GM12878 (cell line): ENCODE measurements at regions not wholly inside any gene's neighbourhood (a gene's known extent, or its start where the extent isn't known, plus 50 kb on each side); places are given as distances from the start of the nearest gene placed in this dataset.

Source experiments
- ATAC-seq: fragments of 200-7000 bp; cut with Tn5 transposase; 3 replicates; pipeline ENCODE4 v1.9.1; 2020; ENCODE audit warnings: mild to moderate bottlenecking, moderate library complexity
- BruUV-seq: library from RNA; stranded (reverse); fragments of 400-500 nt; replicated peaks from 2 replicates; lab custom pipeline; 2021; lab: Mats Ljungman, UMichigan
- CTCF ChIA-PET: fragments of 300-600 bp; sonication (Branson Sonifier 250); formaldehyde crosslinking; extraction: SDS; loops from one replicate; lab custom pipeline; 2021; ENCODE audit warnings: inconsistent platforms; lab: Yijun Ruan, JAX
- POLR2A ChIA-PET: fragments of 350-600 bp; formaldehyde crosslinking; extraction: SDS; loops from one replicate; lab custom pipeline; 2021; ENCODE audit warnings: inconsistent platforms; lab: Charles Lee
- RAD21 ChIA-PET: fragments of 300-600 bp; sonication (Branson Sonifier 250); formaldehyde crosslinking; loops from one replicate; lab custom pipeline; 2023; ENCODE audit warnings: antibody characterized with exemption; ENCODE audit not compliant: unreplicated experiment; lab: Charles Lee
- SMC1A ChIA-PET: fragments of 300-600 bp; sonication (Branson Sonifier 250); formaldehyde crosslinking; loops from one replicate; lab custom pipeline; 2023; ENCODE audit not compliant: unreplicated experiment, uncharacterized antibody; lab: Charles Lee
- DNase-seq: peaks from one replicate; pipeline ENCODE4 v3.0.0-alpha.2; 2011; ENCODE audit warnings: low read depth, low spot score
- FAIRE-seq: peaks from 3 replicates; lab custom pipeline; 2011; peaks lifted over from hg19 to GRCh38; lab: Jason Lieb, UNC
- H2AFZ ChIP-seq: 2 replicates; pipeline ENCODE4 v1.6.0; 2011; ENCODE audit warnings: low read depth, low read length, control low read depth; ENCODE audit not compliant: control insufficient read depth
- H3K27ac ChIP-seq: 2 replicates; pipeline ENCODE4 v1.5.1; 2011; ENCODE audit warnings: control low read depth; ENCODE audit not compliant: control insufficient read depth, insufficient read depth
- H3K27me3 ChIP-seq, 2 experiments: replicated peaks in 1 of 2; 2 replicates each; pipeline versions ENCODE4 v1.6.0 to v1.6.1; 2011; ENCODE audit warnings: low read length in 1 of 2; ENCODE audit not compliant: control insufficient read depth in 2 of 2, insufficient read depth in 2 of 2
- H3K36me3 ChIP-seq, 2 experiments: 2 replicates each; pipeline ENCODE4 v1.5.1; 2011; ENCODE audit warnings: low read length in 1 of 2; ENCODE audit not compliant: control insufficient read depth in 2 of 2, insufficient read depth in 2 of 2
- H3K4me1 ChIP-seq: 2 replicates; pipeline ENCODE4 v1.6.1; 2011; ENCODE audit warnings: mild to moderate bottlenecking, low read length, moderate library complexity, mixed read lengths; ENCODE audit not compliant: control insufficient read depth, insufficient read depth
- H3K4me2 ChIP-seq: 2 replicates; pipeline ENCODE4 v1.6.0; 2011; ENCODE audit warnings: control low read depth; ENCODE audit not compliant: control insufficient read depth, insufficient read depth
- H3K4me3 ChIP-seq: fragments of 200-600 bp; sonication (generic); 2 replicates; pipeline ENCODE4 v1.5.1; 2016
- H3K79me2 ChIP-seq: 2 replicates; pipeline ENCODE4 v1.6.0; 2011; ENCODE audit warnings: low read length; ENCODE audit not compliant: control insufficient read depth, insufficient read depth
- H3K9ac ChIP-seq: 2 replicates; pipeline ENCODE4 v1.8.0; 2011; ENCODE audit warnings: low read length, control low read depth, mixed read lengths; ENCODE audit not compliant: control insufficient read depth, insufficient read depth
- H3K9me3 ChIP-seq: replicated peaks from 3 replicates; pipeline ENCODE4 v1.5.1; 2011; ENCODE audit warnings: mild to moderate bottlenecking, low read length; ENCODE audit not compliant: control insufficient read depth, insufficient read depth
- H4K20me1 ChIP-seq: 2 replicates; pipeline ENCODE4 v1.6.0; 2011; ENCODE audit not compliant: control insufficient read depth, insufficient read depth
- CBFB ChIP-seq: IDR thresholded peaks from 2 replicates; pipeline ENCODE4 v1.6.1; 2016; ENCODE audit warnings: antibody characterized with exemption, low read depth
- CHD4 ChIP-seq: fragments of 200-600 bp; sonication (generic); IDR thresholded peaks from 2 replicates; pipeline ENCODE4 v1.6.1; 2016; ENCODE audit warnings: mild to moderate bottlenecking
- KAT2A ChIP-seq: conservative IDR thresholded peaks from 2 replicates; pipeline ENCODE4 v1.6.1; 2011; ENCODE audit warnings: low read depth, low read length; ENCODE audit not compliant: control insufficient read depth
- MLLT1 ChIP-seq: fragments of 450-650 bp; IDR thresholded peaks from 2 replicates; pipeline ENCODE4 v1.6.1; 2016; ENCODE audit warnings: mild to moderate bottlenecking
- MYC ChIP-seq: IDR thresholded peaks from 2 replicates; pipeline ENCODE4 v1.6.1; 2011; ENCODE audit warnings: mild to moderate bottlenecking, low read length, moderate library complexity, inconsistent platforms; ENCODE audit not compliant: insufficient read depth, insufficient replicate concordance, insufficient read length, severe bottlenecking
- NFYB ChIP-seq: IDR thresholded peaks from 2 replicates; pipeline ENCODE4 v1.6.1; 2011; ENCODE audit warnings: low read depth, mild to moderate bottlenecking, low read length, improper control_type of control experiment, moderate library complexity; ENCODE audit not compliant: insufficient read depth
- NR2C2 ChIP-seq: IDR thresholded peaks from 2 replicates; pipeline ENCODE4 v1.6.1; 2011; ENCODE audit warnings: borderline replicate concordance, low read depth; ENCODE audit not compliant: control insufficient read depth, insufficient read length
- POLR2A ChIP-seq: IDR thresholded peaks from 2 replicates; pipeline ENCODE4 v1.6.1; 2011; ENCODE audit warnings: low read depth, mild to moderate bottlenecking, low read length
- POU2F2 ChIP-seq: IDR thresholded peaks from 3 replicates; pipeline ENCODE4 v1.6.1; 2011; ENCODE audit warnings: low read depth, mild to moderate bottlenecking, low read length, borderline replicate concordance
- WGBS: methylation state at CpG from one replicate; pipeline ENCODE4 v1.1.6; 2016; ENCODE audit warnings: low lambda C conversion rate; ENCODE audit not compliant: insufficient replicate concordance, insufficient coverage; ENCODE audit errors: missing lambda C conversion rate; 5-methylcytosine and 5-hydroxymethylcytosine counted together
- in situ Hi-C: fragments of 300-500 bp; cut with MboI; formaldehyde crosslinking; loops from 9 replicates; pipeline ENCODE4 v1.14.3; 2018; ENCODE audit warnings: mixed read lengths
- intact Hi-C: fragments of 100-400 bp; cut with micrococcal nuclease; formaldehyde crosslinking; loops from one replicate; pipeline ENCODE4 v1.14.2; 2022; ENCODE audit not compliant: unreplicated experiment

GRCh38 chr1:90580176-90580575 lies 136.9 kb downstream of the BARHL2 start:
- TF ChIP-seq NR2C2 = no peak
- no peak for TF ChIP-seq MYC
- no peak for TF ChIP-seq NFYB
- no peak for TF ChIP-seq KAT2A
- TF ChIP-seq CHD4 = no peak
- no peak for TF ChIP-seq POU2F2
- TF ChIP-seq POLR2A = no peak
- no peak for TF ChIP-seq MLLT1
- no peak for TF ChIP-seq CBFB
- ATAC-seq (peak; percentile 37; the same call in 1 of the 3 replicates), DNase-seq (no peak), FAIRE-seq (no peak)
- Histone ChIP-seq H3K9ac (no peak overlapping the region), H3K36me3 (no peaks in the 10 kb centered on the region), H3K27me3 (no peaks in the 10 kb centered on the region), H3K9me3 (no peaks in the 10 kb centered on the region; the same call in 2 of the 3 replicates), H3K27ac (no peak overlapping the region), H2AFZ (no peak overlapping the region), H3K79me2 (no peaks in the 10 kb centered on the region), H3K4me2 (no peak overlapping the region), H3K4me3 (no peak overlapping the region), H4K20me1 (no peaks in the 10 kb centered on the region), H3K4me1 (no peaks in the 10 kb centered on the region)
- RAD21 ChIA-PET = interaction anchor here (0.9 to 2.0 kb wide), 2 partner anchors 105 to 141 kb away, joined by 3 to 7 read pairs; no protein-coding TSS in a partner anchor
- no TSS peak for BruUV-seq
- 60% methylated on average over 3 of the region's 3 CpGs for WGBS
- POLR2A ChIA-PET = no interaction called here
- intact Hi-C loops = no loop called here
- CTCF ChIA-PET = interaction anchor here (1.0 to 9.1 kb wide), 11 partner anchors 11 to 586 kb away, joined by 3 to 77 read pairs (median 13); no protein-coding TSS in a partner anchor
- in situ Hi-C loops = no loop called here
- SMC1A ChIA-PET = interaction anchor here (0.6 to 4.2 kb wide), 10 partner anchors 10 to 586 kb away, joined by 3 to 43 read pairs (median 3); no protein-coding TSS in a partner anchor
